GM12872 (cell line): ENCODE measurements at regions not wholly inside any gene's neighbourhood (a gene's known extent, or its start where the extent isn't known, plus 50 kb on each side); places are given as distances from the start of the nearest gene placed in this dataset.

Experiments
- TF ChIP-seq, protein P1 (sequence below): IDR thresholded peaks from 3 replicates; pipeline ENCODE4 v1.5.1; 2011; ENCODE audit warnings: low read depth, mild to moderate bottlenecking, low read length, moderate library complexity; ENCODE audit not compliant: insufficient read depth

DNA sequence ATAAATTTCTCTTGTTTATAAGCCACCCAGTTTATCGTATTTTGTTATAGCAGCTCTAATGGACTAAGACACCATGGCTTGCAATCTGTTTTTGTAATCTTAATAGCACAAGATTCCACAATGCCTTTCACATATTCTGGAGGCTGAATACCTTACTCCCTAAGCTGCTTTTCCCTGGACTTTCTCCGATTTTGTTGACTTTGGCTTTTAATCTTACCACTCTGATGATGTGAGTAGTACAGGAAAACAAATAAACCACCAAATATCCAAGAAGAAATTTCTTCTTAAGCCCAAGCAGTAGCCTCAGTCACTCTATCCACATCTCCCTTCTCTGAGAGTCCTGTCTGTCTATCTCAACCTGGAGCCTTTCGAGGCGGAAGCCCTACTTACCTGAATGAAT, 838.6 kb downstream of the LTN1 start:
- TF ChIP-seq, protein P1, sequence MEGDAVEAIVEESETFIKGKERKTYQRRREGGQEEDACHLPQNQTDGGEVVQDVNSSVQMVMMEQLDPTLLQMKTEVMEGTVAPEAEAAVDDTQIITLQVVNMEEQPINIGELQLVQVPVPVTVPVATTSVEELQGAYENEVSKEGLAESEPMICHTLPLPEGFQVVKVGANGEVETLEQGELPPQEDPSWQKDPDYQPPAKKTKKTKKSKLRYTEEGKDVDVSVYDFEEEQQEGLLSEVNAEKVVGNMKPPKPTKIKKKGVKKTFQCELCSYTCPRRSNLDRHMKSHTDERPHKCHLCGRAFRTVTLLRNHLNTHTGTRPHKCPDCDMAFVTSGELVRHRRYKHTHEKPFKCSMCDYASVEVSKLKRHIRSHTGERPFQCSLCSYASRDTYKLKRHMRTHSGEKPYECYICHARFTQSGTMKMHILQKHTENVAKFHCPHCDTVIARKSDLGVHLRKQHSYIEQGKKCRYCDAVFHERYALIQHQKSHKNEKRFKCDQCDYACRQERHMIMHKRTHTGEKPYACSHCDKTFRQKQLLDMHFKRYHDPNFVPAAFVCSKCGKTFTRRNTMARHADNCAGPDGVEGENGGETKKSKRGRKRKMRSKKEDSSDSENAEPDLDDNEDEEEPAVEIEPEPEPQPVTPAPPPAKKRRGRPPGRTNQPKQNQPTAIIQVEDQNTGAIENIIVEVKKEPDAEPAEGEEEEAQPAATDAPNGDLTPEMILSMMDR, result no peak

DNA sequence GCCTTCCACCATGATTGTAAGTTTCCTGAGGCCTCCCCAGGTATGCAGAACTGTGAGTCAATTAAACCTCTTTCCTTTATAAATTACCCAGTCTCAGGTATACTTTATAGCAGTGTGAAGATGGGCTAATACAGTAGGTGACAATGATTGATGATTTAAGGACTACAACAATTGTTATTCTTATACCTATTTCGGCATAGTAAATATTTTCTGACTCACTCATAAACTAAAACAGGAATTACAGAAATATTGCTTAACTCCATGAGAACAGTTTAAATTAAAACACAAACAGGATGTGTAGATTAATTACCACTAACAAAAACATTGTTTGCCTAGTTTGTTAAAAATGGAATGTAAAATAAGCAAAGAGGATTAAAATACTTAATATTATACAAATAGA, 839.9 kb downstream of the LTN1 start:
- TF ChIP-seq, protein P1, result no peak

DNA sequence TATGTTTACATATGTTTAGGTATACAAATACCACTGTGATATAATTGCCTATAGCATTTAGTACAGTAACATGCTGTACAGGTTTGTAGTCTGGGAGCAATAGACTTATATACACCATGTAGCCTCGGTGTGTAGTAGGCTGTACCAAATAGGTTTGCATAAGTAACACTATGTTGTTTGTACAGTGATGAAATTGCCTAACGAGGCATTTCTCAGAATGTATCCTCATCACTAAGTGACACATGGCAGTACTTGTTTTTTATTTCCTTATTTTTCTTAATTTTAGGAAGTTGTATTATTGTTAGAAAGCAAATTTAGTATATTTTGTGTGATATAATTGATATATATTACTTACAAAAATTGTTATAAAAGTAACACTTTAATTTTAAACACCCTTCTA, 840.9 kb downstream of the LTN1 start:
- TF ChIP-seq, protein P1, result no peak

DNA sequence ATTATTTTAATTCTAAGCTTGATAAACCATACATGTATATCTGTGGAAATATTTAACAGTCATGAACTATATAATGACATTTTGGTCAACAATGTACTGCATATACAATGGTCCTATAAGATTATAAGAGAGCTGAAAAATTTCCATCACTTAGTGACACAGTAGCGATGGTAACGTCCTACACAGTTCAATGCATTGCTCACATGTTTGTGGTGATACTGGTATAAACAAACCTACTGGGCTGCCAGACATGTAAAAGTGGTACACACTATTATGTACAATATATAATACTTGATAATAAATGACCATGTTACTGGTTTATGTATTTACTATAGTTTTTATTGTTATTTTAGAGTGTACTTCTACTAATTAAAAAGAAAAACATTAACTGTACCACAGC, 841.9 kb downstream of the LTN1 start:
- TF ChIP-seq, protein P1, result no peak

DNA sequence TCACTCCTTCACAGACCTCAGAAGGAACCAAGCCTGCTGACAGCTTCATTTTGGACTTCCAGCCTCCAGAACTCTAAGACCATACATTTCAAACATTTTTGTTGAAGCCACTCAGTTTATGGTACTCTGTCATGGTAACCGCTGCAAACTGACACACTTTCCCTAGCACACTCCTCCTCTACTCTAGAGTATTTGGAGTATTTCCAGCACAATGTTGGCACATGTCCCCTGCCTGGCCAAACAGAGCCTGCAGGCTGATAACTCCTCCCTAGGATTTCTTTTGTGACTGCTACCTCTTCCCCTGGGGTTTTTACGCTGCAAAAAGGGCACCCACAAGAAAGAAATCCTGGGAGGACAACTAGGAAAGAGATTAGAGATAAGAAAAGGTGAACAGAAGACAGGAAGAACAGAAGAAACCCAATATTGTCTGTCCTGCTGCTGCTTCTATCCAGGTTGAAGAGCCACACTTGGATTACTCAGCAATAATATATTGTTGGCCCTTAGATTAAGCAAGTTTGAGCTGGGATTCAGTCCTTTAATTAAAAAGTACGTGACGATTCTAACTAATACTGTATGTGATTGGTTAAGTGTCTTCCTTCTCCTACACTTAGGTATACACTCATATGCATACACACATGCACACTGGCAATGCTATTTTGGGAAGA, 844.1 kb downstream of the LTN1 start:
- TF ChIP-seq, protein P1, result no peak

DNA sequence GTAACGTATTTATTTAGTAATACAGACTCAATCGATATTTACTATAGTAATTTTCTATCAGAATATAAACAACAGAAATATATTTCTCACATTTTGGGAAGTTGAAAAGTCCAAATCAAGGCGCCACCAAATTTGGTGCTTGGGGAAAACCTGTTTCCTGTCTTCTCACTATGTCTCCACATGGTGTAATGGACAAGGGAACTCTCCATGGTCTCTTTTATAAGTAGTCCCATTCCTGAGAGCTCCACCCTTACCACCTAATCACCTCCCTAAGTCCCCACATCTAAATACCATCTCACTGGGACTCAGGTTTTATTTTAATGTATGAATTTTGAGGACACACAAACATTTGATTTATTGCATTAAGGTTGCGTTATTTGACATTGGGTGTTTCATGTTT, 848.0 kb downstream of the LTN1 start:
- TF ChIP-seq, protein P1, result no peak

DNA sequence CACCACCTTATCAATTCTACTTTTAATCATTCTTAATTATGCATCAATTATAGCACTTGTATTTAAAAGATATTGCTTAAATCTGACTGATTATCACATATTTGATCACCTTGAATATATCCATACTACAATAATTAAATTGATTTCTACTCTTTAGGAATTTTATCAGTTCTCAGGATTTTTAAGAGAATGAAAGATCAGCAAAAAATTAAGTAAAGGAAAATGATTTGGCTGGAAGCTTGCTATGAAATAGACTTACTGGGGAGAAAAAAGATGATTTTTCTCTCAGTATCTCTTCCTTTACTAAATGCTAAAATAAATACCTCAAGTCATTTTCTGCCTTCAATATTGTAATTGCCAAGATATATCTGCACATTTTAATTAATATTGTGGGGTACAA, 848.6 kb downstream of the LTN1 start:
- TF ChIP-seq, protein P1, result no peak
